ENCODE measurements at regions not wholly inside any gene's neighbourhood (a gene's known extent, or its start where the extent isn't known, plus 50 kb on each side); places are given as distances from the start of the nearest gene placed in this dataset.

DNA sequence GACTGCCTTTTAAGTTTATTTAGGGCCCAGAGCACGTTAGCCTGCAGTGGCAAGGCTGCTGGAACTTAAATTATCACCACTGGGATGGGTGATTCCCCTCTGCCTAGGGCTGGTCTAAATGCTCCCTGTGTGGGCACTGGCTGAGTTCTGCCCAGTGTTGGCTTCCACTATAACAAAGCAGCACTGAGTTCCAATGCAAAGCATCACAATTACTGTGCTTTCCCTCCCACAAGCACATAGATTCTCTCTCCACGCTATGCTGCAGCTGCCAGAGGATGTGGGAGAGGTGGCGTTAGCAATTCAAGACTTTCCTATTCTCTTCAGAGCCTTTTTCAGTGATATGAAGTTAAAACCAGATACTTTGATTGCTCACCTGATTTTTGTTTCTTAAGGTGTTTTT is 328.9 kb upstream of the DDX18 start:
- DNase-seq (ENCODE audit: extremely low read depth, low read depth) = no peak

DNA sequence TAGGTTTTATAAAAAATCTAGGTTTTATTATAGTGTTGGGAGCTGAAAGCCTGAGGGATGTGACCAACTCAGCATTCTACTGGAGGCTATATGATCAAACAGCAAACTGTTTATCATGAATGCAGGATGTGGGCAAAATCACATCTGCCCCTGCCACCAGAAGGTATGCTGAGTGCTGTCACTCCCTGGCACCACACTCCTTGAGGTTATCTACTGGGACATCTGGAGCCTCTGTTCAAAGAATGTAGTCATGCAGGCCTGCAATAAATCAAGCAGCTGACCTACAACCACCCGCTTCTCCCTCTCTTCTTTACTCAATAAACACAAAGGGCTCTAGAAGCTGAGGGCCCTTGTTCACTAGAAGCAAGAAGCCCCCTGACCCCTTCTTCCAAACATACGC is 328.4 kb upstream of the DDX18 start:
- DNase-seq (ENCODE audit: extremely low read depth, low read depth) = no peak

- DNase-seq (ENCODE audit: extremely low read depth, low read depth) = no peak
Measured at GRCh38 chr2:117492209-117492851, 322.2 kb upstream of the DDX18 start.

- DNase-seq (ENCODE audit: extremely low read depth, low read depth) = no peak
Measured at GRCh38 chr2:117500721-117501120, 313.8 kb upstream of the DDX18 start.

GRCh38 chr2:117502121-117502520 is 312.4 kb upstream of the DDX18 start:
- no peak for DNase-seq (ENCODE audit: extremely low read depth, low read depth)

DNA sequence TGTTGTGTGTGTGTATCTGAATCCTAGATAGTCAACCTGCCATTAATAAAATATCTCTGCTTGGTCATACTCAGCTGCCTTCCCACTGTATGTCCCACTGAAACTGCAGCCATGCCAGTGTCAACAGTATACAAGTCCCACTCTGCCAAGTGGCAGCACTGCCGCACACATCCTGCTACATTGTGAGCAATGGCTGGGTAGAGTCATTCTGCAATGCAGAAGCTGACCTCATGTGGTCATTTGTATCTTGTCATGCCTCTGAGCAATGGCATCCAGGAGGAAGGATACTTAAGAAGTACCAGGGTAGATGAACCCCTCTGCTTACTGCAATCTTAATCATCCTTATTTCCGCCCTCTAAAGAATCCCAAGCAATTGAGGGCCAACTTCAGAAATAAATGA is 302.2 kb upstream of the DDX18 start:
- no peak for DNase-seq (ENCODE audit: extremely low read depth, low read depth)

- DNase-seq (ENCODE audit: extremely low read depth, low read depth) = no peak
Measured at GRCh38 chr2:117514371-117514770, 300.1 kb upstream of the DDX18 start.

- DNase-seq (ENCODE audit: extremely low read depth, low read depth) = no peak
Measured at GRCh38 chr2:117519238-117519637, 295.3 kb upstream of the DDX18 start.

DNA sequence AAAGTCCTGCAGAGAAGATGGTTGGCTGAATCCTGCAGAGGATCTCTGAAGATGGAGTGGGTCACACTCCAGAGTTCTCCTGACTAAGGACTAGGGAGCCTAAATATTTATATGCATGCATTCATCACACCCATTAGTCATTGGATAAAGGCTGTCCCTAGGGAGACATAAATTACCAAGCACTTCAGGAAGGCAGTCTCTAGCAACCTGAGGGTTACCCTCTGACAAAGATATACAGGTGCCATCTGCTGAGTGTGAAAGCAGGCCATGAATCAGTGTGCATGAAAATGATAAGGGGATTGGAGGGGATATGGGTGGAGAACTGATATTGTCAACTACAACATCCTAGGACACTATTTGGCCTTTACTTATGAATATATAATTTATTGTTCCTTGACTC is 294.8 kb upstream of the DDX18 start:
- no peak for DNase-seq (ENCODE audit: extremely low read depth, low read depth)

DNA sequence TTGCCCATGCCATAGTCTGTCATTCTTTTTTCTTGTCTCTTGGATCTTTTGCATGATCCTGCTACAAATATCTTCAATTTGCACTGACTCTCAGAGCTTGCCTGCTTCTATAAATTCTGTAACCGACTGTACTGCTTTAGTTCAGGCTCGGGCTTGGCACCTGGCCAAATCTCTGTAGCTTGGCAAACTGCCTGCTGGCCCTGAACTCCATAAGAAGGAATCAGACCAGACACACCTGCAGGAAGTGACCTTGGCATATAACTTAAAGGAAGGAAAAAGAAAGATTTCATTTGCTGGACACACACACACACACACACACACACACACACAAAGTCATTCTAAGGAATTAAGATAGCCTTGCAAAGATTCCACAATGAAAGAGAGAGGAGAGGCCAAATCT is 291.2 kb upstream of the DDX18 start:
- DNase-seq (ENCODE audit: extremely low read depth, low read depth) = no peak

DNA sequence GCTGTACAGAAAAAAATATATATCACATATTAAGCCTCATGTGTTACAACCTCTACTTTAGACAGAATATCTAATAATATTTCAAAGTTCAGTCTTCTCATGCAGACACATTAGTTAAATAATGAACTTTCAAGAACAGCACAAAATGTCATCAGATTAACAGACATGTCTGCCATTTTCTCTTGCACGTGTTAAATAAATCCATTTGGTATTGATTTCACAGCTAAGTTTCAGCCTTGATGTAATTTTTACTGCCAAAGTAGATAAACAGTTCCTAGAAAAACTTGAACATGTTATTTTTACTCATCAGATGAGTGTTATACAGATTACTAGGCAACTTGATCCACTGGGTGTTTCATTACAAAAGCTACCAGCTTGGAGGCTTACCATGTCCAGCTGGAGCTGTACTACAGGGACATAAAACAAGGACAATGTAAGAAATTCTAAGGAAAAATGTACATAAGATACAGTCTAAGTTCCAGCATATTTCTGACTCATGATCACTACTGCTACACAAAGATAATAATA is 290.7 kb upstream of the DDX18 start:
- no peak for DNase-seq (ENCODE audit: extremely low read depth, low read depth)

DNA sequence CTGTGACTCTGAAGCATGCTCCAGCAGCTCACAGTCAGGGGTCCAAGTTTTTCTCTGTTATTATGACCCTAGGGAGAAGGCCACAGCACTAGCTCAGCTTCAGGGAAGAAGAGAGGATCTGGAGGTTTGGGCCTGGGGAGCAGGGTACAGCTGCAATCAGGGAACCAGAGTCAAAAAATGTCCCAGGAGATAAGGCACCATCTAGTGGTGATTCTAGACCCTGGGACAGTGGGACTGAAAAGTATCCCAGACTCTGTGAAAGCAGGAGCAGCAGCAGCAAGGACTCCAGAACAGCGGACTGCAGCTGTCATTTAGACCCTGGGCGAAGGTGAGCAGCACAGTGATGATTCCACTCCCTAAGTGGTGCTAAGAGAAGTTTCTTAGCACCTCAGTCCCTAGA is 278.4 kb upstream of the DDX18 start:
- no peak for DNase-seq (ENCODE audit: extremely low read depth, low read depth)

DNA sequence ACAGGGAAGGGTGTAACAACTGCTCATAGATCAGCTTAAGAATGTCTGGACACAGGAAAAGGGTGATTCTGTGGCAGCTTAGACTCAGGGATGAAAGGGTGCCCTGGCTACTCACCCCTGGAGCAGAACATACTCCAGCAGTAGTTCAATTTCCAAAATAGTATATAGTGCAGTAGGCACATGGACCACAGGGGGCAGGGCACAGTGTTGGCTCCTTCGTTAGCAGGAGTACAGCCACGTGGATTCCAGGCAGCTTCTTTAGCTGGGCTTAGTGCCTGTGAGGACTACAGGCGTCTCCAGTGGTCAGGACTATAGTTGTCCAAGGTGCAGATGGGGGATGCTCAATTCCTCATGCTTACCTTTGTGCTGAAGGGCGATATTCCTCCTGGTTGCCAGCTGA is 277.5 kb upstream of the DDX18 start:
- DNase-seq (ENCODE audit: extremely low read depth, low read depth) = no peak

- DNase-seq (ENCODE audit: extremely low read depth, low read depth) = no peak
Measured at GRCh38 chr2:117551858-117552257, 262.6 kb upstream of the DDX18 start.

DNA sequence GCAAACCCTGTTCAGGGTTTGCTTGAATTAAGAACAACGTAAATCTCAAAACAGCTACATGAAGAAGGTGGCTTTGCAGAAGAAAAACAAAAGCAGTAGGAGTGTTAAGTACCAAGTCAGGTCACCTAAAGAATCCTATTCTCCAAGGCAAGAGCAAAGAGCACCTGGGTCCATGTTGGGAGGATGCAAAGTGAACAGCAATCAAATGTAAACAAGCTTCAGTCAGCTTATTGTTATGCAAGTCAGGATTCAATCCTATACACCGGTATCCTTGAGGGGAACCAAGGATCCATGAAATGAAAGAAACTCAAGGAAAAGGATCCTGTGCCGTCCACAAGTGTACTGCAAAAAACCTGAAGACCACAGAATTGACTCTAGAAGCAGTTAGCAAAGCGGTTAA is 261.0 kb upstream of the DDX18 start:
- no peak for DNase-seq (ENCODE audit: extremely low read depth, low read depth)

DNA sequence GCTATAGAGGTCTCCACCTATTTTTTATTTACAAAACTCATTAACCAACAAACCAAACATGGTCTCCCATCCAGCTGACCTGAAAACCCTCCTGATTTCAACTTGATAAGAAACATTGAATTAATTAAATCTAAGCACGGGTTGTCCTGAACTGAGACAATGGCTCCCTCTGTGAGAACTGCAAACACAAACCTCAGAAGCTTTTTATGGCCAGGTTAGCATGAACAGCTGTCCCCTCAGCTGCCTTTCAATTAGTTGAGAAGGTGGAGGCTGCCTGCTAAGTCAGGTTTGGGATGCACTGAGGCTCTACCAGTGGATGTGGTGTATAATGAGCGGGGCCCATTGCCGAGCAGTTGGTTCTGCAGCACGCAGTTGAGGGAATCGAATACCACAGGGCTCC is 258.5 kb upstream of the DDX18 start:
- DNase-seq (ENCODE audit: extremely low read depth, low read depth) = no peak

DNA sequence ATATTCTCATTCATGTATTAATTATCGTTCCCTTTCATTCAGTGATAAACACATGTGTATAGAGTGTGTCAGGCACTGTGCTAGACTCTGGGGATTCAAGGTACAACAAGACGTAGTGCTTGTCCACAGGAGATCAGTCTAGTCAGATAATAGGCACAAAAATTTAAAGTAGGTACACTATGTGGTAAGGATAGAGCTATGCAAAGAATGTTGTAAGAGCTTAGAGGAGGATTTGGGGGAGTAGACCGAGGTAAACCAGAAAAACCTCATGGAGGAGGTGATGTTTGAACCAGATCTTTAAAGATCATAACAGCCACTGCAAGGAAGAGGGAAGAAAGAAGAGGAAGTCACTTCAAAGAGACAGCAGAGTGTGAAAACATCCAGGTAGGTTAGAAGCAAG is 256.9 kb upstream of the DDX18 start:
- no peak for DNase-seq (ENCODE audit: extremely low read depth, low read depth)

DNA sequence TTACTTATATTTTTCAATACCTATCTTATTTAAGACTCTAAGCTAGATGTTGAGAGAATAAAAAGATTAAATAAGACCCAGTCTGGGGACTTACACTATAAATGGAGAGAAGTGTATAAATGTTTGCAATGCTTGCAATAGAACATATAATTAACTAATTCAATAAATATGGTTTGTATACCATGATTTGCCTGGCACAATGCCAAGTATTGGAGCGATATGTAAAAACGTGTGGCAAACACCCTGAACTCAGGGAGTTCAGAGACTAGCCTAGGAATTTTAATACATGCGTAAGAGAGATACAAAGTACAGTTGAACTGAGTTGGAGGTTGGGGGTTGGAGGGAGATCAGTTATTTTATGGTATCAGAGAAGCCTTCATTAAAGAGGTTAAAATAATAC is 251.8 kb upstream of the DDX18 start:
- DNase-seq (ENCODE audit: extremely low read depth, low read depth) = no peak

DNA sequence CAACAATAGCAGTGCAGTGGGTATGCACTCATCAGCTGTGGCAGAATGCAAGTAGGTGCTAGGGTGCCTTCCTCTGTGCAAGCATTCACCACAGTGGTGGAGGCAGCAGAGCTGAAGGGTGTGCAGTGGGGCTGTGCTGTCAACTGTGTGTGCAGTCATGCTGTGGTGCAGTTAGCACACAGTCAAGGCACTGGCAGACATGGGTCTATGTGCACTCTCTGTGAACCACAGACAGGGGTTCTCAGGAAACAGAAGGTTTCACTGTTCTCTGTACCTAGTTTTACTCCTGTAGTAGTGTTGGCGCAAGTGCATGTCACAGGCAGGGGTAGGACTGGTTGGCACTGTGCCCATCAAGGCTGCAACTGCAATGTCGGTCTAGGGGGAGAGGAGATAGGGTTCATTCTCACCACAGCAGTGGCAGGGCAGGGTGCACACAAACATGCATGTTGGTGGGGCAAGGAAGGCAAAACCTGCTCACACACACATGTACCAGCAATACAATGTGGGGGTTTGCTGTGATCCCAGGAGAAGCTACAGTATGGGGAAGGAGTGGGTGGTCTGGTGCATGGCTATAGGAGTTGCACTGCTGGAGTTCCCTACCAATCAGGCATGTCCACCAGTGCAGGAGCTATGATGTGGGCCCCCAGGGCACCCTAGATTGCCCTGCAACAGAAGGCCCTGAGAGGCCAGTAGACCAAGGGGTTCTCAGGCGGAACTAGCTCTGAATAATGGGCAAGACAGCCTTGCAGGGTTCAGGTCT is 242.7 kb upstream of the DDX18 start:
- no peak for DNase-seq (ENCODE audit: extremely low read depth, low read depth)

- DNase-seq (ENCODE audit: extremely low read depth, low read depth) = no peak
Measured at GRCh38 chr2:117587310-117587709, 227.2 kb upstream of the DDX18 start.

DNA sequence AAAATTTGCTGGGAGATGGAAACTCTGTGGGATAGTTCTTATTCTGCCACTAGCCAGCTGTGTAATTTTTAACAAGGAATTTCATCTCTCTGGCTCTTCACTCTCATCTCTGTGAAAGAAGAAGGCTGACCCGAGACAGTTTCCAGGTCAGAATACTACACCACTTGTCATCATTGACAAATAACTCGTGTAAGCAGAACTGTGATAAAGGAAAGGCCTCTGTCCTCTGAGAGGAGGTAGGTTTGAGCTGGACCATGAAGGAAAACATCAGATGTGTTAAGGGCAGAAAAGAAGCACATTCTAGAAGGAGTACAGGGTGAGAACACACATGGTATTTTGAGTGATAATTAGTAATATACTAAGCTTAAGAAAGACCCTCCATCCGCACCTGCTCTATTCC is 211.4 kb upstream of the DDX18 start:
- DNase-seq (ENCODE audit: extremely low read depth, low read depth) = no peak

GRCh38 chr2:117603567-117603966 is 210.9 kb upstream of the DDX18 start:
- DNase-seq (ENCODE audit: extremely low read depth, low read depth) = no peak

All from NCI-H460 (cell line).